HG03045 (cell line): ENCODE measurements at regions not wholly inside any gene's neighbourhood (a gene's known extent, or its start where the extent isn't known, plus 50 kb on each side); places are given as distances from the start of the nearest gene placed in this dataset.
"Not testable (repeated sequence)": the region's sequence is repeated elsewhere in the genome, so short reads cannot be mapped to it uniquely, and the experiment has no call there.

Experiments
- ATAC-seq: cut with Tn5 transposase; IDR thresholded peaks from one replicate; pipeline ENCODE4 v1.9.1; 2021; ENCODE audit warnings: mild to moderate bottlenecking, moderate library complexity; ENCODE audit not compliant: unreplicated experiment

DNA sequence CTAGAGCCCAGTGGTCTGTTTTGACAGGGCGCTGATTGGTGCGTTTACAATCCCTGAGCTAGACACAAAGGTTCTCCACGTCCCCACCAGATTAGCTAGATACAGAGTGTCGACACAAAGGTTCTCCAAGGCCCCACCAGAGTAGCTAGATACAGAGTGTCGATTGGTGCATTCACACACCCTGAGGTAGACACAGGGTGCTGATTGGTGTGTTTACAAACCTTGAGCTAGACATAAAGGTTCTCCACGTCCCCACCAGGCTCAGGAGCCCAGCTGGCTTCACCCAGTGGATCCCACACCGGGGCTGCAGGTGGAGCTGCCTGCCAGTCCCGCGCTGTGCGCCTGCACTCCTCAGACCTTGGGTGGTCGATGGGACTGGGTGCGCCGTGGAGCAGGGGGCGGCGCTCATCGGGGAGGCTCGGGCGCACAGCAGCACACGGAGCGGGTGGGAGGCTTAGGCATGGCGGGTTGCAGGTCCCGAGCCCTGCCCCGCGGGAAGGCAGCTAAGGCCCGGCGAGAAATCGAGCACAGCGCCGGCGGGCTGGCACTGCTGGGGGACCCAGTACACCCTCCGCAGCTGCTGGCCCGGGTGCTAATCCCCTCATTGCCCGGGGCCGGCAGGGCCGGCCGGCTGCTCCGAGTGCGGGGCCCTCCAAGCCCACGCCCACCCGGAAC, 122.0 kb upstream of the ANKH start:
- not testable (repeated sequence) for ATAC-seq

DNA sequence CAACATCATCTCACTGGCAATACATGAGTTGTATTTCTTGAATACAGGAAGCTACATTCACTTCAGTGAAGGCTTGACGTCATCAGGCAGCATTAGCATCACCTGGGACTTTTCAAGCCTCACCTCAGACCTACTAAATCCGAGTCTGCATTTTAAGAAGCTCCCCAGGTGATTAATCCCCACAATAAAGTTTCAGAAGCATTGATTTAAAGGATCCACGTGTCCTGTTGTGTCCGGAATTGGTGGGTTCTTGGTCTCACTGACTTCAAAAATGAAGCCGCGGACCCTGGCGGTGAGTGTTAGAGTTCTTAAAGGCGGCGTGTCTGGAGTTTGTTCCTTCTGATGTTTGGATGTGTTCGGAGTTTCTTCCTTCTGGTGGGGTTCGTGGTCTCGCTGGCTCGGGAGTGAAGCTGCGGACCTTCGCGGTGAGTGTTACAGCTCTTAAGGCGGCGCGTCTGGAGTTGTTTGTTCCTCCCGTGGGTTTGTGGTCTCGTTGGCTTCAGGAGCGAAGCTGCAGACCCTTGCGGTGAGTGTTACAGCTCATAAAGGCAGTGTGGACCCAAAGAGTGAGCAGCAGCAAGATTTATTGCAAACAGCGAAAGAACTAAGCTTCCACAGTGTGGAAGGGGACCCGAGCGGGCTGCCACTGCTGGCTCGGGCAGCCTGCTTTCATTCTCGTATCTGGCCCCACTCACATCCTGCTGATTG, 121.3 kb upstream of the ANKH start:
- peak; percentile 80 for ATAC-seq

DNA sequence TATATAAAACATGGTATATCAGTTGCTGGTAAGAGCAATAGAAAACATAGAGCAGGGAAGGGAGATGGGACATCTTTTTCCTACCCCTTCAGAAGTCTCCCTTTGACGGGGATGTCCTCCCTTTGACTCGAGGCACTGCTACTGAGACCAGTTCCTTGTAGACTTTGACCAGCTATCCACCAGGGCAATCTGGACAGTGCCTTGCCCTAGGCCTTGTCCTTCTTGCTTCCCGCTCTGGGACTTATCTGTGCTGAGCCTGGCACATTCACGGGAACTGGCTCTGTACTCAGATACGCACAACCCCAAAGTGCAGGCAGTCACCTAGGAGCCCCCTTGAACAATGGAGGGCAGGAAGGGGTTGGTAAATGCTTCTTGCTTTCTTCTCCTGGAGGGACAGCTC, 116.6 kb upstream of the ANKH start:
- no peak for ATAC-seq

DNA sequence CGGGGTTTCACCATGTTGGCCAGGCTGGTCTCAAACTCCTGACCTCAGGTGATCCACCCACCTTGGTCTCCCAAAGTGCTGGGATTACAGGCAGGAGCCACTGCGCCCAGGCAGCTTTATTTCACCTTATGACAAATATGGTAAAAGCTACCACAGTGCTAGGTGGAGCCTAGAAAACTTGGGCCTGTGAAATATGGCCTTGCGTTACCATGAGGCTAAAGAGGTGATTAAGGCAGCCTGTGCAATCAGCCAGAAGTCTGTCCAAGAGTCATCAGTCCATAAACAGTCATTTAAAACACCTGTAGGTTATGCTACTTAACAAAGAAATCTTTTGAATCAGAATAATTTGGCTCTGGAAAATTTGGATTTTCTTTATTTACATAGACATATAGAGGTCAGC, 114.8 kb upstream of the ANKH start:
- no peak for ATAC-seq

DNA sequence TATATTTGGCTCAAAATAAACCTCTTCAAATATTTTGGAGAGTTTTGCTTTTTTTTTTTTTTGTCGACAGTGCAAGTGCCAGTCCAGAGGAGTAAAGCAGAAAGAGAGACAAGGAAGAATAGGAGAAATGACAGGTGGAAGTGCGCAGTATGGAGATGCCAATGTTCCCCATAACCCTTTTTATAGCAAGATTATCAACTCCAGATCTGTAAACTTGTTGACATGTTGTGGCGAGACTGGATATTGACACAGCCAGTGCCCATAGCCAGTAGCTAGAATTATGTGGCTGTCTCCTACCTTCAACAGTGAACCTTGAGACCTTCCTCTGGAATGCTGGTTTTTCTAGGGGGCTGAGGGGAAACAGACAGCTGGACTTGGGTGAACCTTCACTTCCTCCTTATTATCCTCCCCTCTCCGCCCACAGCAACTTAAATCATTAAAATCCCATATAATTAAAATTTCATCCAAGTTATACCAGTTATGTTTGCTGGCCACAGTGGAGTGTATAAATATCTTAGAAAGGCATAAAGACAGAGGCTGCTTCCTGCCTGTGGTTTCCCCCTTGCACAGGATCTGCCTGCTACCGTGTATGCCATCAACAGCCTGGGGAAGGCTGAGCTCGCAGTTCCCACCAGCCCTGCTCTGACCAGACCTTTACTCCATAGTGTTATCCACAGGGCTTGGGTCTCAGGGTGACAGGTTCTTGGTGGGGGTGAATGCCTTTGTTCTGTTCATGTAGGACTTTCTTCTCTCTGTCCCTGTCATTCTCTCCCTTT, 112.3 kb upstream of the ANKH start:
- no peak for ATAC-seq

DNA sequence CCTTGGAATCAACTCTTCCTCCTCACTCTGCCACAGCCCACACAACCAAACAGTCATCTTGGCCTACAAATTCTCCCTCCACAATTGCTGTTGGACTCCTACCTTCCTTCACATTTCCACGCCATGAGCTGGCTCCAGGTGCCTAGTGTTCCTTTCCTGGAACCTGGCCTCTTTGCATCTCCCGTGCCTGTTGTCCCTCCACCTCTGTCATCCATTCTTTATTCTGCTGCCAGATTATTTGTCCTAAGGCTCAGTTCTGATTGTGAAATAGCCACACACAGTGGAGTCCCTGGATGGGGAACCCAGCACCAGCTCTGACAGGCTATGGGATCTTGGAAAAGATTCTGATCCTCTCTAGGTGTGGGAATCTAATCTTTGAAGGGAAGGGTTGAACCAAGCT, 109.1 kb upstream of the ANKH start:
- no peak for ATAC-seq

DNA sequence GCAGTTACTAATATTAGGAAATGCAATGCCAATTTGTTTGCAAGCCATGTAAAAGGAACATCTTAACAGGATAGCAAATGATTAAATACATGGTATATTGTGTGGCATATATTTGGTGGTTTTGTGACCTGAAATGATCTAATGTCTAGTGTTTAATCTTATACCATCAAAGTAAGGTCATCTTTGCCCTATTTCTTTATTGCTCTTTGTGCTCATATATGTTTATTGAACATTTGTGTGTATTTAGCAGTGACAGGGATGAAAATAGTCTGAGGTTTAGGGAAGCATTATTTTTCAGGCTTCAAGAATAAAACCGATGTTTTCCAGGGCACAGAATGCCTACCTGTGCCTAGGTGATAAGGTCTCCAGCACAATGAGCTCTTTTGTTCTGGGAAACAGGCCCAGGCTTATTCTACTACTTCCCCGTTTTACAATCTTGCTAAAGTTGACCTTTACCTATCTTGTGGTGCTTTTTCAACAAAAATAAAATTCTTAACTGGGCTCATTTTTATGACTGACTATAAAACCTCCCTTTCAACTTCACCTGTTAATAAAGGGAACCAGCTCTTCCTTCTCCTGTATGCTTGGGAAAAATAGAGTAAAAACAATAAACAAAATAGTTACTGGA, 105.6 kb upstream of the ANKH start:
- ATAC-seq: no peak

DNA sequence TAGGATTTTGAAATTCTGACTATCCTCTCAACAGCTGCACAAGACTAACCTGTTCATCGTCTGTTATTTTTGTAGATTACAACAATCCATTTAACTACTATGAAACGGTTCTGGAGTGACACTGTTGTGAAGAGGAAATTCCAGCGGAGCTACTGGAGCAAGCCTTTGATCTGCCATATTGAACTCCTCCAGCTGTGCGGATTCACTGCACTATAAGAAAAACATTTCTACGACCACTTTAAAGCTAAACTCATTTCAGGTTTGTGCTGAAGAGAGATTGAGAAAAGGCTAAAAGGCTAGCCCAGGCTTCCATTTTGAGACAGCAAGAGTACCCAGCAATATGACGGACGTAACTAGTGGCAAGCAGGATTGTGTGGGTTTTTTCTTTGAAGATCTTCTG, 104.9 kb upstream of the ANKH start:
- no peak for ATAC-seq

DNA sequence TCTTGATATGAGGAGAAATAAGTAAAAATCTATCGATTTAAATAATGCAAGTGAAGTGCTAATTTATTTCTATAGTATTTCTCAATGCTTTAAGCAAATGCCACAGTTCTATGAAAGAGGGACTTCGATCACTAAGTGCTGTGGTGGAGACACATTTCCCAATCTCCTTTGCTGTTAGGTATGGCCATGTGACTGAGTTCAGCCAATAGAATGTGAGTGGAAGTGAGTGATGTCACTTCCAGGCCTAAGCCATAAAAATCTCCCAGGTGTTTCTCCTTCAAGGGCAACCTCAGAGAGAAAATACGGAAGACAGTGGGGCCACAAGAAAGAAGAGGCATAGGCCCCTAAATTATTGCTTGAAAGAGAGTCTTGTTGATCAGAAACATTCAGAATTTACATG, 100.3 kb upstream of the ANKH start:
- no peak for ATAC-seq

DNA sequence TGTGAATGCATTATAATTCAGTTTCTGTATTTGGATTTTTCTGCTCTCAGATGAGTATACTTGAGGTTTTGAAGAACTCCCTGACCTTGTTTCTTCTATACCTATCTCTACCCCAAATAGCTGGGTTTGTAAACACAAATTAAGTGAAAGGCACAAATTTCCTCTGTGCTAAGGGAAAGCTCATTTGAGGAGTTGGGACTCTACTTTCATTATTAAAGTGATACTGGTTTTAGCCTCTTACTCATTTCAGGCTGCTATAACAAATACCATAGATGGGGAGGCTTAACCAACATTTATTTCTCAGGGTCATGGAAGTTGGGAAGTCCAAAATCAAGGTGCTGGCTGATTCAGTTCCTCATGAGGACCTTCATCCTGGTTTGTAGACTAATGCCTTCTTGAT, 97.2 kb upstream of the ANKH start:
- ATAC-seq: no peak

DNA sequence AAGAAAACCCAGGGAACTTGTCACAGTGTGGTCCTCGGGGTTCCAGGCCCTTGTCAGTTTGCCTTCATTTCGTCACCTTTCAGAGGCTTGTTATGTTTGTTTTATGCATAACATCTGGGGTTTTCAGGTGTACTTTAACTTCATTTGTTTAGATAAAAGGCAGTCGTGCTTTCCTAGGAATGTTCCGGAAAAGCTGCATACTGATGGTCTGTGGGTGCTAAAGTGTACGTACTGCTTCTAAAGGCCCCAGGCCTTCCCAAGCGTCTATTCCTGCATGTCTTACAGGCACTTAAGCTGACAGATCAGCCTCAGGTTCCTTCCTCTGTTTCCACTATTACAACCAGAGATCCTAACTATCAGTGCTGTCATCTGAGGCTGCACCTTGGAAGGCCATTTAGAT, 95.6 kb upstream of the ANKH start:
- ATAC-seq: no peak

DNA sequence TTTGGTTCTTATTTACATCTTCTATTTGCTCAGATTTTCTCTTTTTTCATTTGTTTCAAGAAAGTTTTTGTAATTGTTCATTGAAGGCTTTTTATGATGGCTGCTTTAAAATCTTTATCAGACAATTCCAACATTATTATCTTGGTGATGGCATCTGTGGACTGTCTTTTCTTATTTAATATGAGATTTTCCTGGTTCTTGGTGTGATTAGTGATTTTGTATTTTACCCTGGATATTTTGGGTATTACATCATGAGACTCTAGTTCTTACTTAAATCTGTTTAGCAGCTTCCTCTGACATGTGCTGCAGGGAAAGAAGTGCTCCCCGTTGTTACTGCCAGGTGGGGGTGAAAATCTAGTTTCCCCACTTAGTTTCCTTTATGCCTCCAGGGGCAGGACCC, 94.2 kb upstream of the ANKH start:
- ATAC-seq: no peak

DNA sequence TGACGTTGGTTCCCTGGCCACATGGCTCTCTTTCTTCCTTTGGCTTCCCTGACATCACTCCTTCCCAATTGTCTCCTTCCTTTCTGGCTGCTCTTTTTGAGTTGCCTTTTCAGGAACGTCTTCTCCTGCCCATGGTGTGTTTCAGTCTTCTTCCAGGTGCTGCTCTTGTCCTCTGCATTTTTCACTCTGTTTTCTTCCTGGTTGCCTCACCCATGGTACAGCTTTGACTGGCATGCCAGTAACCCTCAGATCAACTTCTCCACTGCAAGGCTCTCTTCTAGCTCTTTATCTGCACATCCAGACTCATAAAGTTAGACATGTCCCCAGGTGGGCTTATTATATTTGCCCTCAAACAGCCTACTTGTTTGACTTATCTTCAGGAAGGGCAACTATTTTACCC, 91.0 kb upstream of the ANKH start:
- no peak for ATAC-seq

DNA sequence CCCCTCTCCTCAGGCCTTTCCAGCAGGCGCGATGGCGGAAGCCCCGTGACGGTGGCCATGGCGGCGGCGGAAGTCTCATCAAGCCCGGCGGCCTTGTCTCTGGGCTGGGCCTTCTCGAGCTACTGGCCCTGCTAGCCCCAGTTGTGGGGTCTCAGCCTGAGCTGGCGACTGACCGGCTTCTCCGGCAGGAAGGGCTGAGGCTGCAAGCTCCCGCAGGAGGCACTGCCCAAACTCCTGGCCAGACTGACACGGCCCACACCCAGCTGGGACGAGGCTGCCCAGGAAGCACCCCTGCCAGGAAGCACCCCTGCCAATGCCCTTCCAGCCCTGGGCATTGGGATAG, 88.5 kb upstream of the ANKH start:
- no peak for ATAC-seq

DNA sequence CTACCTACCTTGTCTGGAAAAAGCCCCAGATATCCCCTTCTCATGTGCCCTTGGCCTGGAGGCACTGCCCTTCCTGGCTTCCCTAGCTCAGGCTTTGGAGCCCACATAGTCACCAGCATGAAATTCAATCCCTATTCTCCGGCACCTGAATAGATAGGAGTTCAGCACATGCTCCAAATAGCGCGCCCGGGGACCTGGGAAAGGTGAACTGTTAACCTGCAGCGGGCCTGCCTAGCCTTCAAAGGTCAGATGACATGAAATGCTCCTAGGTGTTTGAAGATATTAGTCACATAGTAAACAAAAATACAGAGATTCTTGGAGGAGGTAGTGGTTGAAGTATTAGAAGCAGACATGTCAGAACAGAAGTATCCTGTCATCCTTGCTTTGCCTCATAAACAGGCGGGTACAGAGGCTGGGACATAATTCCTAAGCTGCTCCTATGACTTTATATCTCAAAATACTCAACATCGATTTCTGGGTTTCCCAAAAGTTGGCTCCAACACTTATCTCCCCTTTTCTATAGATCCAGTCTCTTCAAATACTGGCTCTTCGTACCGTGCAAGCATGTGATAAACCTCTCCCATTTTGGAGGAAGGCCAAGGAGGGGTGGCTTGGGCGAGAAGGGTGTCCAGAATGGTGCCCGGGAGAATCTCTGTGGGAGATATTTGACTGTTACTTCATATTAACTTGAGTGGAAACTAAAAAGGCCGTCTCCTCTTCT, 88.0 kb upstream of the ANKH start:
- no peak for ATAC-seq

DNA sequence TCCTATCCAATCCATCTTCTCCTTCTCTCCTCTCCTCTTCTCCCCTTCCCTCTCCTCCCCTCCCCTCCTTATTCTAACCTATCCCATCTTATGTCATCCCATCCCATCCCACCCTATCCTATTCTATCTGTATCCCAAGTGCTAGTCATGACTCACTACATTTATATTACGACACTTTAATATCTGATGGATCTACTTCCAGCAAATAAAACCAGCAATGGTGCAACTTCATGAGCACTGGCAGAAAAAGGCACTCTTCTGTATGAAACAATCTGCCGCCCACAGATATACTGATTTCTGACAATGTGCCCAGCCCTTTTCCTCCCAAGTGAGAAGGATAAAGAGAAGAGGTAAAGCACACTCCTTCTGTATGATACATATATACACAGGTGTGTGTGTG, 86.6 kb upstream of the ANKH start:
- no peak for ATAC-seq

DNA sequence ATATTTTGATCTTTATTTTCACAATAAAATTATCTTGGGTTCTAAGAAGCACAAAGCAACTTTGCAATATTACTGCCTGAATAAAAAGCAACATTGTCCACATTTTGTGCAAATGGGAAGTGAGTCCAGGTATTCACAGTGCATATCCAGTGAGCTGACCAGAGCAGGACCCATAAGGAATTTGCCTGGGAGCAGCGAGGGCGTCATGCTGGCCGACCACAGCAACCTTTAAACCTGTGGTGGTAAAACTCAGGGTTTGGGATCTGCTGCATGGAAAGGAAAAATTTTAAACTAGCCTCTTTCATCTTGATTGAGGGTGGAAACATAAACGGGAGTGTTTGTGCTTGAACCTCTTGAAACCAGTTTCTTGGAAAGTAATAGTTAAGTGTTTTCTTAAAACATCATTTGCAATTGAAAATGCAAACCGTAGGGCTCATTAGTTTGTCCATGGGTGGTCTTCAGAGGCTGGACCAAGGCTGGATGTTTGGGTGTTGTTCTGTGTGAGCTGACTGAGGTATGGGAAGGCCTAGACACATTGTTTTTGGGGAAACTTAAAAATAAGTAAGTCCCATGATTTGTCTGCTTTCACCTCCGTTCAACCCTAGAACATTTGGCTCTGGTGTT, 85.0 kb upstream of the ANKH start:
- no peak for ATAC-seq

DNA sequence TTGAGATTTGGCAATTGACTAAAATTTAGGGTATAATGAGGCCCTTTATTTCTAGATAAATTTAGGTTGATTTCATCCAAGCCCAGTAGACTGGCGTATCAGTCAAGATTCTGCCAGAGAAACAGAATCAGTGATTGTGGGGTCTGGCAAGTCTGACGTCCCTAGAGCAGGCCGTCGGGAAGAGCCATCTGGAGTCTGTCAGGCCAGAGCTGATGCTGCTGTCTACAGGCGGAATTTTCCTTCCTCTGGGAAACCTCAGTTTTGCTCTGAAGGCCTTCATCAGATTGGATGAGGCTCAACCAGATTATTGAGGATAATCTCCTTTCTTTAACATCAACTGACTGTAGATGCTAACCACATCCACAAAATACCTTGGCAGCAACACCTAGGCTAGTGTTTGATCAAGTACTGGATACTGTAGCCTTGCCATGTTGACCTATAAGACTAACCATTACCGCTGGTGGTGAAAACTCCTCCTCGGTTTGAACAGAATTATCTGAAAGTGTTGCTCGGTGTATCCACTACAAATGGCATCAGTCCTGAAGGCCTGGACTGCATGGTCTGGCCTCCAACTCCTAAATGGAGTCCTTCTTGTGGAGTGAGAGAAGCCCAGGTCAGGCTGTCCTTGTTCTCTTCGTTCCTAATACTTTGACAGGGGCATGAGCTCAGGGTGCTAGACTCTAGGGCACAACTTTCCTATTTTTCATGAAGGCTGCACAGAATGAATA, 83.2 kb upstream of the ANKH start:
- no peak for ATAC-seq

DNA sequence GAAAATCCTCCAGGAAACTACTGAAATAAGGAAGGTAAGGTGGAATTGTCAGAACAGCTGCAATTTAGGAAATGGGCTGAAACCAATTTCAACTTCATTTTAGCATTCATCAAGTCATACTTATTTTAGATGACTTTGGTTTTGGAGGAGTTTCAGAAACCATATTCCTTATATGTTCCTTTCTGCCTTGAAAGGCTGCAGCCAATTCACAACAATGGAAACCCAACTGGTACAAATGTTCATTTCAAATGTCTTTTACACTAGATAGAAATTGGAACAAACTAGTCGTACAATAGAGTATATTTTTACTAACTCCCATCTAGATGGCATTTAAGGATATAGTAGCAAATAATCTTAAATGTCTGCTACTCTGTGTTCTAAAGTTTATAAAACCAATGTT, 82.6 kb upstream of the ANKH start:
- no peak for ATAC-seq

DNA sequence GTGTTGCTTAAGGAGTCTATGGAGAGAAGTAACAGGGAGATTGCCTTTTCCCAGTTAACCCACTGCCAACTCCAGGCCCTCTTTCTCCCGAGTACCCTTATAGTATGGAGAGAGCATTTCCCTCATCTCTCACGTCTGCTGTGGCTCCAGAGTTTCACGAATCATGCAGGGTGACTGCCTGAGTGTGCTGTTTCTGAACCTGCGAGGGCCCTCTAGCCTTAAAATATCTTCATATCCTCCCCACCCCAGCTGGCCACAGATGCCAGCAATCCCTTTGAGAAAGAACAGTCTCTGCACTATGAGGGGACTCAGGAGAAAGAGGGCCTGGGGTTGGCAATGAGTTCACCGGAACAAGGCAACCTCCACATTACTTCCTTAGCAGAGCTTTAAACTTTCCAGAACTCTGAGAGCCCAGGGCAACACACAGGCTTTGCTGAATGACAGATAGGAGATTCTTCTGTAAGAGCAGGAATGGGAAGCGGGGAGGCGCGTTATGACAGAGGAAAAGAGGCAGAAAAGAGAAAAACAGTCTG, 81.6 kb upstream of the ANKH start:
- ATAC-seq: no peak
